ENCODE measurements at regions not wholly inside any gene's neighbourhood (a gene's known extent, or its start where the extent isn't known, plus 50 kb on each side); places are given as distances from the start of the nearest gene placed in this dataset.

GRCh38 chr2:11065833-11066485 lies 89.3 kb upstream of the SLC66A3 start:
- H3K4me3 ChIP-seq = no peak overlapping the region
- peaks cover 15% of the 10 kb centered on the region for H3K9me3 ChIP-seq (ENCODE audit: insufficient read depth, low read depth)
- no peak overlapping the region for H3K27ac ChIP-seq
- no peaks in the 10 kb centered on the region for H4K20me1 ChIP-seq (ENCODE audit: insufficient read depth)
- TF ChIP-seq CTCF (conservative IDR thresholded peaks at IDR 0.05) (no peak), EZH2 (IDR thresholded peaks at IDR 0.05; ENCODE audit: low read depth) (no peak)
- no peaks in the 10 kb centered on the region for H3K27me3 ChIP-seq (ENCODE audit: insufficient read depth, low read depth)
- no peaks in the 10 kb centered on the region for H3F3A ChIP-seq (ENCODE audit: insufficient read depth, low read depth)
- H3K36me3 ChIP-seq (ENCODE audit: low read depth) = no peaks in the 10 kb centered on the region
- H3K4me1 ChIP-seq (replicated peaks; ENCODE audit: insufficient read depth) = no peaks in the 10 kb centered on the region
- POLR2A ChIA-PET (ENCODE audit: unreplicated experiment) = no interaction called here
- no peak for DNase-seq
- no TSS peak for BruUV-seq (replicated peaks)
- H3K79me2 ChIP-seq (ENCODE audit: low read depth) = no peaks in the 10 kb centered on the region
- intact Hi-C loops (cut with micrococcal nuclease; ENCODE audit: unreplicated experiment) = no loop called here
- CTCF ChIA-PET = no interaction called here
- no peak overlapping the region for H3K4me2 ChIP-seq
- no peak overlapping the region for H2AFZ ChIP-seq
- H3K9me2 ChIP-seq (ENCODE audit: insufficient read depth) = no peaks in the 10 kb centered on the region

- POLR2A ChIA-PET (ENCODE audit: unreplicated experiment) = no interaction called here
- CTCF ChIA-PET = no interaction called here
Observed at GRCh38 chr2:11067221-11068078, 87.8 kb upstream of the SLC66A3 start.

GRCh38 chr2:11068079-11068741 lies 87.1 kb upstream of the SLC66A3 start:
- Histone ChIP-seq H3K4me2 (no peak overlapping the region), H3F3A (ENCODE audit: insufficient read depth, low read depth) (no peaks in the 10 kb centered on the region), H3K36me3 (ENCODE audit: low read depth) (no peaks in the 10 kb centered on the region), H3K79me2 (ENCODE audit: low read depth) (no peaks in the 10 kb centered on the region), H3K4me1 (replicated peaks; ENCODE audit: insufficient read depth) (peaks cover 8% of the 10 kb centered on the region), H4K20me1 (ENCODE audit: insufficient read depth) (no peaks in the 10 kb centered on the region), H3K9me2 (ENCODE audit: insufficient read depth) (no peaks in the 10 kb centered on the region), H3K9me3 (ENCODE audit: insufficient read depth, low read depth) (0 out of 2 replicates have a peak, but pooled peaks cover under 1% of the 10 kb centered on the region), H3K27ac (no peak overlapping the region), H2AFZ (no peak overlapping the region), H3K27me3 (ENCODE audit: insufficient read depth, low read depth) (no peaks in the 10 kb centered on the region), H3K4me3 (no peak overlapping the region)
- no peak for TF ChIP-seq EZH2 (IDR thresholded peaks at IDR 0.05; ENCODE audit: low read depth)
- no peak for TF ChIP-seq CTCF (conservative IDR thresholded peaks at IDR 0.05)
- BruUV-seq (replicated peaks) = no TSS peak
- intact Hi-C loops (cut with micrococcal nuclease; ENCODE audit: unreplicated experiment) = no loop called here
- DNase-seq = no peak
- POLR2A ChIA-PET (ENCODE audit: unreplicated experiment) = no interaction called here
- CTCF ChIA-PET = no interaction called here

More at GRCh38 chr2:11067221-11068078, 87.8 kb upstream of the SLC66A3 start:
- H3K27ac ChIP-seq = no peak overlapping the region
- no peaks in the 10 kb centered on the region for H3K79me2 ChIP-seq (ENCODE audit: low read depth)
- no peaks in the 10 kb centered on the region for H3K27me3 ChIP-seq (ENCODE audit: insufficient read depth, low read depth)
- no peak overlapping the region for H3K4me2 ChIP-seq
- 0 out of 2 replicates have a peak, but pooled peaks cover 8% of the 10 kb centered on the region for H3K9me3 ChIP-seq (ENCODE audit: insufficient read depth, low read depth)
- H2AFZ ChIP-seq = no peak overlapping the region
- BruUV-seq (replicated peaks) = no TSS peak
- H3K4me1 ChIP-seq (replicated peaks; ENCODE audit: insufficient read depth) = peaks cover 3% of the 10 kb centered on the region
- no peak overlapping the region for H3K4me3 ChIP-seq
- no peak for TF ChIP-seq EZH2 (IDR thresholded peaks at IDR 0.05; ENCODE audit: low read depth)
- H3K36me3 ChIP-seq (ENCODE audit: low read depth) = no peaks in the 10 kb centered on the region
- H4K20me1 ChIP-seq (ENCODE audit: insufficient read depth) = no peaks in the 10 kb centered on the region
- no peak for DNase-seq
- intact Hi-C loops (cut with micrococcal nuclease; ENCODE audit: unreplicated experiment) = no loop called here
- no peaks in the 10 kb centered on the region for H3K9me2 ChIP-seq (ENCODE audit: insufficient read depth)
- H3F3A ChIP-seq (ENCODE audit: insufficient read depth, low read depth) = no peaks in the 10 kb centered on the region
